B cell (primary cell): ENCODE measurements at regions not wholly inside any gene's neighbourhood (a gene's known extent, or its start where the extent isn't known, plus 50 kb on each side); places are given as distances from the start of the nearest gene placed in this dataset.

Experiments used
- CTCF ChIP-seq: fragments of 200-600 bp; IDR thresholded peaks from one replicate; pipeline ENCODE4 v1.8.0; 2022; ENCODE audit warnings: antibody characterized with exemption, mild to moderate bottlenecking
- EZH2 ChIP-seq: IDR thresholded peaks from 2 replicates; pipeline ENCODE4 v1.6.1; 2012; ENCODE audit warnings: borderline replicate concordance, low read depth, mild to moderate bottlenecking, moderate library complexity, low read length; ENCODE audit not compliant: insufficient read depth, poor library complexity, severe bottlenecking

- TF ChIP-seq CTCF (no peak), EZH2 (no peak)
These were observed 143.7 kb downstream of the IRS1 start for GRCh38 chr2:226655871-226656270.
